Smooth muscle cell (in vitro differentiated cells): ENCODE measurements at regions not wholly inside any gene's neighbourhood (a gene's known extent, or its start where the extent isn't known, plus 50 kb on each side); places are given as distances from the start of the nearest gene placed in this dataset.

Source experiments
- DNase-seq: peaks from one replicate; lab custom pipeline; 2025; ENCODE audit not compliant: unreplicated experiment; lab: John Stamatoyannopoulos, UW
- H2AFZ ChIP-seq: fragments of 200-600 bp; sonication (generic); 2 replicates; pipeline ENCODE4 v1.6.0; 2016; ENCODE audit warnings: antibody characterized with exemption, low read depth, mild to moderate bottlenecking
- H3F3A ChIP-seq: fragments of 200-600 bp; sonication (generic); 2 replicates; pipeline ENCODE4 v1.6.0; 2017; ENCODE audit warnings: antibody characterized with exemption, low read depth
- H3K27ac ChIP-seq: fragments of 200-600 bp; sonication (generic); 2 replicates; pipeline ENCODE4 v1.5.1; 2016; ENCODE audit warnings: low read depth, mild to moderate bottlenecking
- H3K27me3 ChIP-seq: fragments of 200-600 bp; sonication (generic); 2 replicates; pipeline ENCODE4 v1.6.1; 2016; ENCODE audit warnings: low read depth, mild to moderate bottlenecking
- H3K36me3 ChIP-seq: fragments of 200-600 bp; sonication (generic); 2 replicates; pipeline ENCODE4 v1.5.1; 2016; ENCODE audit warnings: low read depth
- H3K4me1 ChIP-seq: fragments of 200-600 bp; sonication (generic); 2 replicates; pipeline ENCODE4 v1.5.1; 2016; ENCODE audit warnings: low read depth
- H3K4me2 ChIP-seq: fragments of 200-600 bp; sonication (generic); 2 replicates; pipeline ENCODE4 v1.6.0; 2016; ENCODE audit warnings: mild to moderate bottlenecking
- H3K4me3 ChIP-seq: fragments of 200-600 bp; sonication (generic); 2 replicates; pipeline ENCODE4 v1.5.1; 2016; ENCODE audit warnings: mild to moderate bottlenecking
- H3K79me2 ChIP-seq: fragments of 200-600 bp; sonication (generic); 2 replicates; pipeline ENCODE4 v1.6.0; 2016; ENCODE audit warnings: low read depth, mild to moderate bottlenecking
- H3K9ac ChIP-seq: fragments of 200-600 bp; sonication (generic); 2 replicates; pipeline ENCODE4 v1.6.0; 2016; ENCODE audit warnings: low read depth
- H3K9me3 ChIP-seq: fragments of 200-600 bp; sonication (generic); replicated peaks from 2 replicates; pipeline ENCODE4 v1.5.1; 2016; ENCODE audit warnings: low read depth
- H4K20me1 ChIP-seq: fragments of 200-600 bp; sonication (generic); 2 replicates; pipeline ENCODE4 v1.6.0; 2016; ENCODE audit warnings: low read depth
- WGBS: methylation state at CpG from one replicate; pipeline ENCODE4 v1.1.7; 2016; ENCODE audit warnings: low lambda C conversion rate; 5-methylcytosine and 5-hydroxymethylcytosine counted together
- TF ChIP-seq, protein P1 (sequence below): fragments of 200-600 bp; sonication (generic); IDR thresholded peaks from 2 replicates; pipeline ENCODE4 v1.5.1; 2017; ENCODE audit warnings: borderline replicate concordance, mild to moderate bottlenecking, antibody characterized with exemption; ENCODE audit not compliant: insufficient read depth, poor library complexity, severe bottlenecking

DNA sequence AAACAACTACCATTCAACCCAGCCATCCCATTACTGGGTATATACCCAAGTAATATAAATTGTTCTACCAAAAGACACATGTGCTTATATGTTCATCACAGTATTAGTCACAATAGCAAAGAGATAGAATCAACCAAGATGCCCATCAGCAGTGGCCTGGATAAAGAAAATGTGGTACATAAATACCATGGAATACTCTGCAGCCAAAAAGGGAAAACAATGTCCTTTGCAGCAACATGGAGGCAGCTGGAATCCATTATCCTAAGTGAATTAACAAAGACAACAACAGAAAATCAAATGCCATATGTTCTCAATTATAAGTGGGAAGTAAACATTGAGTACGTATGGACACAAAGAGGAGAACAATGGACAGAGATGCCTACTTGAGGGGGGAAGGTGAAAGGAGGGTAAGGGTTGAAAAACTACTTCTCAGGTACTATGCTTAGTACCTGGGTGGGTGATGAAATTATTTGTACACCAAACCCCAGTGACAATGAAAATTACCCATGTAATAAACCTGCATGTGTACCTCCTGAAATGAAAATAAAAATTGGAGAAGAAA lies 632.1 kb upstream of the AADAT start:
- H3F3A ChIP-seq = no peaks in the 10 kb centered on the region
- no peak overlapping the region for H2AFZ ChIP-seq
- H3K9ac ChIP-seq = no peak overlapping the region
- H4K20me1 ChIP-seq = no peaks in the 10 kb centered on the region
- H3K36me3 ChIP-seq = no peaks in the 10 kb centered on the region
- no peaks in the 10 kb centered on the region for H3K9me3 ChIP-seq
- H3K4me2 ChIP-seq = no peak overlapping the region
- no peak for DNase-seq
- 94% methylated on average over 1 of the region's 1 CpG for WGBS
- no peaks in the 10 kb centered on the region for H3K79me2 ChIP-seq
- no peak overlapping the region for H3K27ac ChIP-seq
- H3K4me1 ChIP-seq = no peaks in the 10 kb centered on the region
- no peaks in the 10 kb centered on the region for H3K27me3 ChIP-seq
- H3K4me3 ChIP-seq = no peak overlapping the region
- TF ChIP-seq, protein P1, sequence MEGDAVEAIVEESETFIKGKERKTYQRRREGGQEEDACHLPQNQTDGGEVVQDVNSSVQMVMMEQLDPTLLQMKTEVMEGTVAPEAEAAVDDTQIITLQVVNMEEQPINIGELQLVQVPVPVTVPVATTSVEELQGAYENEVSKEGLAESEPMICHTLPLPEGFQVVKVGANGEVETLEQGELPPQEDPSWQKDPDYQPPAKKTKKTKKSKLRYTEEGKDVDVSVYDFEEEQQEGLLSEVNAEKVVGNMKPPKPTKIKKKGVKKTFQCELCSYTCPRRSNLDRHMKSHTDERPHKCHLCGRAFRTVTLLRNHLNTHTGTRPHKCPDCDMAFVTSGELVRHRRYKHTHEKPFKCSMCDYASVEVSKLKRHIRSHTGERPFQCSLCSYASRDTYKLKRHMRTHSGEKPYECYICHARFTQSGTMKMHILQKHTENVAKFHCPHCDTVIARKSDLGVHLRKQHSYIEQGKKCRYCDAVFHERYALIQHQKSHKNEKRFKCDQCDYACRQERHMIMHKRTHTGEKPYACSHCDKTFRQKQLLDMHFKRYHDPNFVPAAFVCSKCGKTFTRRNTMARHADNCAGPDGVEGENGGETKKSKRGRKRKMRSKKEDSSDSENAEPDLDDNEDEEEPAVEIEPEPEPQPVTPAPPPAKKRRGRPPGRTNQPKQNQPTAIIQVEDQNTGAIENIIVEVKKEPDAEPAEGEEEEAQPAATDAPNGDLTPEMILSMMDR = no peak

DNA sequence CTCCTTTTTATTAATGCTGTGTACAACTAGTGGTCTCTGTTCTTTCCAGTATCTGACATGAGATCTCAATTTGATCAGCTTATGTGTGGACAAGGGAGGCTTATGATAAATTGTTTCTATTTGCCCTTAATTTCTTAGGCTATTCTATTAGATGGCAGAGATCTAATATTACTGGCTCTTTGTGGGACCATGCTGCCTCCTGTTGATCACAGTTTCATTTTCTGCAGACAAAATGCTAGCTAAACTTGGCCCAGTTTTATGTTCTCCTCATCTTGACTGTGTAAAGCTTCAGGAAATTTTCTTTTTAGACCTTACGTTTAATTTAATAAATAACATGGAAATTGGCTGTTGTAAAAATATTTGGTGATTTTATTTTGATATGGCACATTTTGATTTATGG lies 627.1 kb upstream of the AADAT start:
- Histone ChIP-seq H3K27ac (no peak overlapping the region), H3K4me1 (no peaks in the 10 kb centered on the region), H3K27me3 (no peaks in the 10 kb centered on the region), H2AFZ (no peak overlapping the region), H3K9me3 (no peaks in the 10 kb centered on the region), H3F3A (no peaks in the 10 kb centered on the region), H3K4me3 (no peak overlapping the region), H4K20me1 (no peaks in the 10 kb centered on the region), H3K9ac (no peak overlapping the region), H3K4me2 (no peak overlapping the region), H3K79me2 (no peaks in the 10 kb centered on the region), H3K36me3 (no peaks in the 10 kb centered on the region)
- TF ChIP-seq, protein P1 = peak; percentile 14
- 86% methylated on average over 1 of the region's 1 CpG for WGBS
- DNase-seq = no peak

DNA sequence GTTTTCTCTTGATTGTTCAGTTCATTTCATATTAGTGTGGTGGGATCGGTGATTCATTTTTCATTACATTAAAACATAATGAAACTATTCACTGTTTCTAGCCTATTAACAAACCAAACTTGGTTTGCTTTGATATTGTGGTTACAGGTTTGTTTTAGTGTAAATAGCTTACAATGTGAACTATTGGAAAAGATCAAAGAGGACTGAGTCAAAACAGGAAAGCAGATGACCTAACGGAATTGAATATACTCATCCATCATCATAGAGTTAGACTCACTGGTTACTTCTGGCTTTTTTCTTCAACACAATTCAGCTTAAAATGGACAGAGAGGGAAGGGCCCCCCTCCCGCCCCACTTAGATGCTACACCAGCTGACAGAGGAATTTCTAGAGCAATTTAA lies 616.2 kb upstream of the AADAT start:
- DNase-seq = no peak
- H3K4me1 ChIP-seq = no peaks in the 10 kb centered on the region
- no peaks in the 10 kb centered on the region for H3F3A ChIP-seq
- WGBS = 94% methylated on average over 3 of the region's 3 CpGs
- no peaks in the 10 kb centered on the region for H3K36me3 ChIP-seq
- H3K27me3 ChIP-seq = no peaks in the 10 kb centered on the region
- H2AFZ ChIP-seq = no peak overlapping the region
- H3K4me2 ChIP-seq = no peak overlapping the region
- TF ChIP-seq, protein P1 = no peak
- no peak overlapping the region for H3K27ac ChIP-seq
- H3K9me3 ChIP-seq = no peaks in the 10 kb centered on the region
- H3K4me3 ChIP-seq = no peak overlapping the region
- no peaks in the 10 kb centered on the region for H4K20me1 ChIP-seq
- no peak overlapping the region for H3K9ac ChIP-seq
- no peaks in the 10 kb centered on the region for H3K79me2 ChIP-seq

DNA sequence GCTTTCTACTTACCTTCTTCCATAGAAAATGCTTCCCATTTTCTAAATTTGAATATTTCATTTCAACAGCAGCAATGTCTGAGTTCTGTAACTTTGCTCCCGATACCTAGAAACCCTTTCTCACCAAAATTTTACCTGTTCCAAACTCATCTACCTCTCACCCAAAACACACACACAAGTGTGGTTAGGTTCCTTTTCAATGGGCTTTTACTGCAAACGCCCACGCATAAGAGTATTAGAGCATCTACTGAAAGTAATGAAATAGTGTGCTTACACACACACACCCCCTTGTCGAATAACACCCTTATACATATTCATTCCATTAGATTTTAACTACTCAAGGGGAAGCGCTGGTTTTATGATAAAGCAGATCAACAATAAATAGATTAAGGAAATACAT lies 610.3 kb upstream of the AADAT start:
- WGBS = 94% methylated on average over 5 of the region's 5 CpGs
- no peaks in the 10 kb centered on the region for H3K4me1 ChIP-seq
- H3F3A ChIP-seq = no peaks in the 10 kb centered on the region
- H3K4me3 ChIP-seq = no peak overlapping the region
- no peak overlapping the region for H3K9ac ChIP-seq
- no peaks in the 10 kb centered on the region for H3K36me3 ChIP-seq
- no peaks in the 10 kb centered on the region for H3K9me3 ChIP-seq
- H3K79me2 ChIP-seq = no peaks in the 10 kb centered on the region
- no peak overlapping the region for H3K4me2 ChIP-seq
- TF ChIP-seq, protein P1 = no peak
- H3K27ac ChIP-seq = no peak overlapping the region
- H3K27me3 ChIP-seq = no peaks in the 10 kb centered on the region
- no peak for DNase-seq
- no peaks in the 10 kb centered on the region for H4K20me1 ChIP-seq
- no peak overlapping the region for H2AFZ ChIP-seq
